NB4 (cell line): ENCODE measurements at regions not wholly inside any gene's neighbourhood (a gene's known extent, or its start where the extent isn't known, plus 50 kb on each side); places are given as distances from the start of the nearest gene placed in this dataset.

ENCODE experiments used
- POLR2A ChIP-seq: IDR thresholded peaks from 2 replicates; pipeline ENCODE4 v1.6.1; 2011; ENCODE audit warnings: mild to moderate bottlenecking; ENCODE audit not compliant: insufficient read length; ENCODE audit errors: extremely low read depth
- TF ChIP-seq, protein P1 (sequence below): IDR thresholded peaks from one replicate; pipeline ENCODE4 v1.5.1; 2012; ENCODE audit warnings: low read depth, low read length
- TF ChIP-seq, protein P2 (sequence below): IDR thresholded peaks from 2 replicates; pipeline ENCODE4 v1.6.1; 2011; ENCODE audit warnings: low read depth, low read length

DNA sequence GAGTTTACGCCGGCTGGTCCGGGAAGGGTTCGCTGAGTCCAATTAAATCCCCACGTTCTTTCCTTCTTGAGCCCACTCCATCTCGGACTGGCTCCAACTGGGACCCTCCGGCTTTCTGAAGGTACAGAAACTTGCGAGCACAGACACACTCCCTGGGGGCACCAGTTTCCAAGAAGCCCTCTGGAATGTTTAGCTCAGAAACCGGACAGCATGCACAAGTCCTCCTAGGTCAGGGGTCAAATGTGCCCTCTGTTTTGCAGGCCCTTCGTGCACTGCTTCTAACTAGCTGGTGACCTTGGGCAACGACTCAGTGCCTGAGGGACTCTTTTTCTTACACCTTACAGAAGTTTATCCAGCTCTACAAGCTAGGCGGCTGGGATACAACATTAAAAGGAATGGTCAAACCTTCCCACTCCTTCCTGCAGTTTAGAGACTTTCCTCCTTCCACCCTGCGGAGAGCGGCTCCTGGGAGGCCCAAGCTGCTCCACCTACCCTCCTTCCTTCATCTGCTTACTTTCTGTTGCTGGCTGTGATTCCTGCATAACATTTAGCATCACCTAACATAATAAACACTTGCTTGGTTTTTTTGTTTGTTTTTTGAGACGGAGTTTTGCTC, 275.5 kb downstream of the BCOR start:
- no peak for TF ChIP-seq POLR2A
- TF ChIP-seq, protein P1, sequence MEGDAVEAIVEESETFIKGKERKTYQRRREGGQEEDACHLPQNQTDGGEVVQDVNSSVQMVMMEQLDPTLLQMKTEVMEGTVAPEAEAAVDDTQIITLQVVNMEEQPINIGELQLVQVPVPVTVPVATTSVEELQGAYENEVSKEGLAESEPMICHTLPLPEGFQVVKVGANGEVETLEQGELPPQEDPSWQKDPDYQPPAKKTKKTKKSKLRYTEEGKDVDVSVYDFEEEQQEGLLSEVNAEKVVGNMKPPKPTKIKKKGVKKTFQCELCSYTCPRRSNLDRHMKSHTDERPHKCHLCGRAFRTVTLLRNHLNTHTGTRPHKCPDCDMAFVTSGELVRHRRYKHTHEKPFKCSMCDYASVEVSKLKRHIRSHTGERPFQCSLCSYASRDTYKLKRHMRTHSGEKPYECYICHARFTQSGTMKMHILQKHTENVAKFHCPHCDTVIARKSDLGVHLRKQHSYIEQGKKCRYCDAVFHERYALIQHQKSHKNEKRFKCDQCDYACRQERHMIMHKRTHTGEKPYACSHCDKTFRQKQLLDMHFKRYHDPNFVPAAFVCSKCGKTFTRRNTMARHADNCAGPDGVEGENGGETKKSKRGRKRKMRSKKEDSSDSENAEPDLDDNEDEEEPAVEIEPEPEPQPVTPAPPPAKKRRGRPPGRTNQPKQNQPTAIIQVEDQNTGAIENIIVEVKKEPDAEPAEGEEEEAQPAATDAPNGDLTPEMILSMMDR = no peak
- TF ChIP-seq, protein P2, sequence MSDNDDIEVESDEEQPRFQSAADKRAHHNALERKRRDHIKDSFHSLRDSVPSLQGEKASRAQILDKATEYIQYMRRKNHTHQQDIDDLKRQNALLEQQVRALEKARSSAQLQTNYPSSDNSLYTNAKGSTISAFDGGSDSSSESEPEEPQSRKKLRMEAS = no peak
